ENCODE measurements at regions not wholly inside any gene's neighbourhood (a gene's known extent, or its start where the extent isn't known, plus 50 kb on each side); places are given as distances from the start of the nearest gene placed in this dataset.

GRCh38 chr12:124443931-124444712, 123.3 kb downstream of the NCOR2 start:
- peak; percentile 30 for DNase-seq (ENCODE audit: low read depth)

- no peak for DNase-seq (ENCODE audit: low read depth)
Observed at GRCh38 chr12:124442772-124443445, 124.5 kb downstream of the NCOR2 start.

GRCh38 chr12:124442281-124442680, 125.1 kb downstream of the NCOR2 start:
- no peak for DNase-seq (ENCODE audit: low read depth)

- DNase-seq (ENCODE audit: low read depth): peak; percentile 95
Observed at GRCh38 chr12:124441443-124442194, 125.8 kb downstream of the NCOR2 start.

GRCh38 chr12:124440841-124441381, 126.5 kb downstream of the NCOR2 start:
- peak; percentile 32 for DNase-seq (ENCODE audit: low read depth)

GRCh38 chr12:124440031-124440626, 127.3 kb downstream of the NCOR2 start:
- no peak for DNase-seq (ENCODE audit: low read depth)

GRCh38 chr12:124438437-124439056, 128.9 kb downstream of the NCOR2 start:
- DNase-seq (ENCODE audit: low read depth): no peak

GRCh38 chr12:124437617-124438436, 129.6 kb downstream of the NCOR2 start:
- no peak for DNase-seq (ENCODE audit: low read depth)

- DNase-seq (ENCODE audit: low read depth): no peak
Observed at GRCh38 chr12:124437121-124437520, 130.3 kb downstream of the NCOR2 start.

GRCh38 chr12:124436366-124436765, 131.0 kb downstream of the NCOR2 start:
- no peak for DNase-seq (ENCODE audit: low read depth)

GRCh38 chr12:124435806-124436345, 131.5 kb downstream of the NCOR2 start:
- no peak for DNase-seq (ENCODE audit: low read depth)

- DNase-seq (ENCODE audit: low read depth): no peak
Observed at GRCh38 chr12:124434951-124435805, 132.2 kb downstream of the NCOR2 start.

GRCh38 chr12:124434354-124434753, 133.1 kb downstream of the NCOR2 start:
- DNase-seq (ENCODE audit: low read depth): no peak

GRCh38 chr12:124433879-124434278, 133.5 kb downstream of the NCOR2 start:
- DNase-seq (ENCODE audit: low read depth): no peak

- DNase-seq (ENCODE audit: low read depth): no peak
Observed at GRCh38 chr12:124433147-124433874, 134.1 kb downstream of the NCOR2 start.

- DNase-seq (ENCODE audit: low read depth): no peak
Observed at GRCh38 chr12:124432376-124432775, 135.0 kb downstream of the NCOR2 start.

- no peak for DNase-seq (ENCODE audit: low read depth)
Observed at GRCh38 chr12:124431971-124432370, 135.4 kb downstream of the NCOR2 start.

- no peak for DNase-seq (ENCODE audit: low read depth)
Observed at GRCh38 chr12:124430491-124430890, 135.6 kb downstream of the RFLNA start.

- no peak for DNase-seq (ENCODE audit: low read depth)
Observed at GRCh38 chr12:124429535-124429934, 134.6 kb downstream of the RFLNA start.

Data from iris pigment epithelial cell (primary cell).